ENCODE measurements at regions not wholly inside any gene's neighbourhood (a gene's known extent, or its start where the extent isn't known, plus 50 kb on each side); places are given as distances from the start of the nearest gene placed in this dataset.

DNA sequence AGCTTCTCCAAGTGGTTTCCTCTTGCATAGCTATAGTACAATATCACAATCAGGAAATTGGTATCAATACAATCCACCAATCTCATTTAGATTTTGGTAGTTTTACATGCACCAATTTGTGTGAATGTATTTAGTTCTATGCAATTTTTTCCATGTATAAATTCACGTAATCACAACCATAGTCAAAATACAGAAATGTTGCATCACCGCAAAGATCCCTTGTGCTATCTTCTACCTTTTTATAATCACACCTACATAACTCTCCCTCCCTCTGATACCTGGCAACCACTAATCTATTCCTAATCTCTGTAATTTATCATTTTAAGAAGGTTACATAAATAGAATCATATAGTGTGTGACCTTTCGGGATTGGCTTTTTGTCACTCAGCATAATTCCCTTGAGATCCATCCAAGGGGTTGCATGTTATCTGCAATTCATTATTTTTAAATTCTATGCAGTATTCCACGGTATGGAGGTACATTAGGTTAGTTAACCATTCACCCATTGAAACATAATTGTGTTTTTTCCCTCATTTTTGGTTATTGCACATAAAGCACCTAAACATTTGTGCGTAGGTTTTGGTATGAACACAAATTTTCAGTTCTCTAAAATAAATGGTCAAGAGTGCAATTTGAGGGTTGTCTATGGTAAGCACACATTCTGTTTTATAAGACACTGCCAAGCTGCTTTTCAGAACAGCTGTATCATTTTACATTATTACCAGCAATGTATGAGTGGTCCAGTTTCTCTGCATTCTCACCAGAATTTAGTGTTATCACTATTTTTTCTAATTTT, 95.1 kb upstream of the SLC22A23 start:
- no peak for TF ChIP-seq CTCF (IDR thresholded peaks at IDR 0.05)
- no peaks in the 10 kb centered on the region for H3K27me3 ChIP-seq (replicated peaks; ENCODE audit: insufficient read depth)
- ATAC-seq (ENCODE audit: insufficient number of reproducible peaks, low FRiP score, low read depth) (no peak), DNase-seq (ENCODE audit: low spot score) (no peak)
- H3K27ac ChIP-seq = no peak overlapping the region
- no peak overlapping the region for H3K4me3 ChIP-seq
- H3K4me1 ChIP-seq (ENCODE audit: control insufficient read depth in 1 of 2, low read depth in 2 of 2) = no peaks in the 10 kb centered on the region
- no peaks in the 10 kb centered on the region for H3K36me3 ChIP-seq
- H3K9me3 ChIP-seq = peaks cover 5% of the 10 kb centered on the region

DNA sequence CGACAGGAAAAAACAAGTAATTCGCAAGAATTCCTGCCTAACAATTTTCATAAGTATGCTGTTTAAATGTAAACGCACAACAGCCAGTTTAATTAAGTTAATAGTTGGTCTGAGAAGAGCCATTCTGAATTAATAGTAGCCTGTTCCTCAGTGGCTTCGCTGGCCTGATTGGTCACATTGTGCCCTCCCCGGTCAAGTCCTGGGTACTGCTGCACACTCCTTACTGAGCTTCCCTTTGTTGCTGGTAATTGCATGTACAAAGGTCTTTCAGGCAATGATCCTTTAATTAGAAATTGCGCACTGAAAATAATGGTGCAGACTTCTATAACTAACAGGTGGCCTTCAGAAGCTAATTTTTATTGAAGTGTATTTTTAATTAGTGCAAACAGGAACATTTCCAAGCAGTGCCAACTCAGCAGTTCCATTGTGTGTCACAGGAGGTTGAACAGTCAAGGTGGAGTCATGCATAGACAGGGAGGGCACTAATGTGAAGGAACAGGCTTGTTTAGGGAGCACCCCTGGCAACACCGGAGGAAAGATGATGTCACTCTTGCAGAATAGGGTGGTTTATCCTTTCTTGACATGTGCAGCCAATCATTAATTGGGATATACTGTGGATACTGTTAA, 92.6 kb upstream of the SLC22A23 start:
- Histone ChIP-seq H3K4me1 (ENCODE audit: control insufficient read depth in 1 of 2, low read depth in 2 of 2) (no peaks in the 10 kb centered on the region), H3K27ac (no peak overlapping the region), H3K9me3 (peaks cover 5% of the 10 kb centered on the region), H3K27me3 (replicated peaks; ENCODE audit: insufficient read depth) (no peaks in the 10 kb centered on the region), H3K36me3 (no peaks in the 10 kb centered on the region), H3K4me3 (no peak overlapping the region)
- TF ChIP-seq CTCF (IDR thresholded peaks at IDR 0.05) = no peak
- DNase-seq (ENCODE audit: low spot score) (no peak), ATAC-seq (ENCODE audit: insufficient number of reproducible peaks, low FRiP score, low read depth) (no peak)

DNA sequence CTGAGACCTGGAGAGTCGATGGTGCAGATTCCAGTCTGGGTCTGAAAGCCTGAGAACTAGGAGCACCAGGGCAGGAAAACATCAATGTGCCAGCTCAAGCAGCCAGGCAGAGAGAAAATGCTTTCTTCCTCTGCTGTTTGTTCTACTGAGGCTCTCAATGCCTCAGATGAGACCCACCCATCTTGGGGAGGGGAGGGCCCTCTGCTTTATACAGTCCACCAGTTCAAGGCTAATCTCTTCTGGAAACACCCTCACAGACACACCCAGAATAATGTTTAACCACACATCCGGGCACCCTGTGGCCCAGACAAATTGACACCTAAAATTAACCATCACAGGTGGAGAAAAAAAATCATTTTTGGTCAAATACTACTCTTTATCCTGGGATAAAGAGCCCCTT, 89.3 kb upstream of the SLC22A23 start:
- Histone ChIP-seq H3K9me3 (no peaks in the 10 kb centered on the region), H3K27ac (no peak overlapping the region), H3K4me1 (ENCODE audit: control insufficient read depth in 1 of 2, low read depth in 2 of 2) (no peaks in the 10 kb centered on the region), H3K4me3 (no peak overlapping the region), H3K27me3 (replicated peaks; ENCODE audit: insufficient read depth) (no peaks in the 10 kb centered on the region), H3K36me3 (no peaks in the 10 kb centered on the region)
- no peak for ATAC-seq (ENCODE audit: insufficient number of reproducible peaks, low FRiP score, low read depth)
- DNase-seq (ENCODE audit: low spot score) = no peak
- no peak for TF ChIP-seq CTCF (IDR thresholded peaks at IDR 0.05)

- H3K4me1 ChIP-seq (ENCODE audit: control insufficient read depth in 1 of 2, low read depth in 2 of 2) = no peaks in the 10 kb centered on the region
- ATAC-seq (ENCODE audit: insufficient number of reproducible peaks, low FRiP score, low read depth) (no peak), DNase-seq (ENCODE audit: low spot score) (no peak)
- no peaks in the 10 kb centered on the region for H3K27me3 ChIP-seq (replicated peaks; ENCODE audit: insufficient read depth)
- no peaks in the 10 kb centered on the region for H3K36me3 ChIP-seq
- no peak overlapping the region for H3K27ac ChIP-seq
- no peak overlapping the region for H3K4me3 ChIP-seq
- no peaks in the 10 kb centered on the region for H3K9me3 ChIP-seq
- no peak for TF ChIP-seq CTCF (IDR thresholded peaks at IDR 0.05)
Measured at GRCh38 chr6:3545156-3545555, 88.3 kb upstream of the SLC22A23 start.

DNA sequence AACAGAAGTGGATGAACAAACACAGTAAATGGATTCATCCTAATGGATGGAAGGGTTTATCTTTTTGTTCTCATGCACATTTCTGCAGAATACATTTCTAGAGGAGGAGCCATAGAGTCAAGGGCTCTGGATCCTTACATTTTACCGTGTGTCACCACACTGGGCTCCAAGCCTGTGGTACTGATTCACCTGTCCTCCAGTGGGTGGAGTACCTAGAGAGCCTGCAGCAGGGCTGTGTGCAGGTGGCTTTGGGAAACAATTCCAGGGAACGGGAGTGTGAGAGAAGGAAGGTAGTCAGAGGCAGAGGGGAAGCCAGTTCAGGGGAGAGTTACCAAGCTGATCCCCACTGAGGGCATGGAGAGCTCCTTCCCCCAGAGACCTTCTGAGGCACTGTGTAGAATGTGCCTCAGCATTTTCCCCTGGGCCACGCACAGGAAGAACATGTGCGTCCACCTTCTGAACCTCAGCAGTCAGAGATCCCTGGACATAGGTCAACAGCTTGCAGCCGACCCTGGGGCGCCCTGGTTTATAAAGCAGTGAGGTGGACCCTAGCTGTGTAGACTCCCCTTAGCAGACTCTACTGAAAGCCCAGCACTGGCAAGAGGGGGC, 85.3 kb upstream of the SLC22A23 start:
- Histone ChIP-seq H3K4me1 (ENCODE audit: control insufficient read depth in 1 of 2, low read depth in 2 of 2) (no peaks in the 10 kb centered on the region), H3K4me3 (no peak overlapping the region), H3K9me3 (no peaks in the 10 kb centered on the region), H3K36me3 (no peaks in the 10 kb centered on the region), H3K27ac (no peak overlapping the region), H3K27me3 (replicated peaks; ENCODE audit: insufficient read depth) (no peaks in the 10 kb centered on the region)
- TF ChIP-seq CTCF (IDR thresholded peaks at IDR 0.05) = no peak
- DNase-seq (ENCODE audit: low spot score) (no peak), ATAC-seq (ENCODE audit: insufficient number of reproducible peaks, low FRiP score, low read depth) (no peak)

Measured in thoracic aorta (tissue), 2 donors.